ENCODE measurements at regions not wholly inside any gene's neighbourhood (a gene's known extent, or its start where the extent isn't known, plus 50 kb on each side); places are given as distances from the start of the nearest gene placed in this dataset.

- DNase-seq = peak; percentile 73
These were observed 1016.0 kb downstream of the MCTP2 start for GRCh38 chr15:95247071-95247984.

GRCh38 chr15:95249524-95249923 lies 1018.2 kb downstream of the MCTP2 start:
- CTCF ChIA-PET = no interaction called here
- H3K4me3 Mint-ChIP-seq (ENCODE audit: low read depth, unreplicated experiment) = no peak overlapping the region
- no TSS peak for BruUV-seq (replicated peaks)
- H3K4me1 Mint-ChIP-seq (ENCODE audit: low read depth, unreplicated experiment) = peaks cover 50% of the 10 kb centered on the region
- no peak overlapping the region for H3K27ac Mint-ChIP-seq (ENCODE audit: unreplicated experiment)
- peaks cover 7% of the 10 kb centered on the region for H3K9me3 Mint-ChIP-seq (ENCODE audit: low read depth, unreplicated experiment)
- no peak for TF ChIP-seq CTCF (IDR thresholded peaks at IDR 0.05; ENCODE audit: unreplicated experiment)
- peaks cover 8% of the 10 kb centered on the region for H3K36me3 Mint-ChIP-seq (ENCODE audit: insufficient read depth, unreplicated experiment)
- intact Hi-C loops (cut with micrococcal nuclease; ENCODE audit: unreplicated experiment) = loop anchor here (5.0 kb wide), 1 partner anchor 52 kb away; no protein-coding TSS in a partner anchor
- H3K27me3 Mint-ChIP-seq (ENCODE audit: unreplicated experiment) = no peaks in the 10 kb centered on the region
- DNase-seq = no peak

More at GRCh38 chr15:95247071-95247984, 1016.0 kb downstream of the MCTP2 start:
- intact Hi-C loops (cut with micrococcal nuclease; ENCODE audit: unreplicated experiment) = loop anchor here (5.0 kb wide), 1 partner anchor 50 kb away; no protein-coding TSS in a partner anchor
- H3K9me3 Mint-ChIP-seq (ENCODE audit: low read depth, unreplicated experiment) = peaks cover 7% of the 10 kb centered on the region
- peak overlapping the region; percentile 91 for H3K27ac Mint-ChIP-seq (ENCODE audit: unreplicated experiment)
- CTCF ChIA-PET = interaction anchor here (0.6 to 1.2 kb wide), 3 partner anchors 222 to 1647 kb away, joined by 3 to 12 read pairs (median 3); no protein-coding TSS in a partner anchor
- H3K4me1 Mint-ChIP-seq (ENCODE audit: low read depth, unreplicated experiment) = peaks cover 28% of the 10 kb centered on the region
- H3K4me3 Mint-ChIP-seq (ENCODE audit: low read depth, unreplicated experiment) = peak overlapping the region; percentile 43
- BruUV-seq (replicated peaks) = no TSS peak
- H3K36me3 Mint-ChIP-seq (ENCODE audit: insufficient read depth, unreplicated experiment) = peaks cover 8% of the 10 kb centered on the region
- no peaks in the 10 kb centered on the region for H3K27me3 Mint-ChIP-seq (ENCODE audit: unreplicated experiment)
- no peak for TF ChIP-seq CTCF (IDR thresholded peaks at IDR 0.05; ENCODE audit: unreplicated experiment)

- no peak for TF ChIP-seq CTCF (IDR thresholded peaks at IDR 0.05; ENCODE audit: unreplicated experiment)
- H3K27ac Mint-ChIP-seq (ENCODE audit: unreplicated experiment) = peak overlapping the region; percentile 19
- no peak overlapping the region for H3K4me3 Mint-ChIP-seq (ENCODE audit: low read depth, unreplicated experiment)
- H3K9me3 Mint-ChIP-seq (ENCODE audit: low read depth, unreplicated experiment) = peaks cover 10% of the 10 kb centered on the region
- H3K27me3 Mint-ChIP-seq (ENCODE audit: unreplicated experiment) = no peaks in the 10 kb centered on the region
- CTCF ChIA-PET = no interaction called here
- H3K36me3 Mint-ChIP-seq (ENCODE audit: insufficient read depth, unreplicated experiment) = peaks cover 2% of the 10 kb centered on the region
- no peak for DNase-seq
- intact Hi-C loops (cut with micrococcal nuclease; ENCODE audit: unreplicated experiment) = loop anchor here (2.0 to 10.0 kb wide), 2 partner anchors 222 to 922 kb away; no protein-coding TSS in a partner anchor
- no TSS peak for BruUV-seq (replicated peaks)
- peaks cover 61% of the 10 kb centered on the region for H3K4me1 Mint-ChIP-seq (ENCODE audit: low read depth, unreplicated experiment)
These were observed 1021.0 kb downstream of the MCTP2 start for GRCh38 chr15:95252404-95252803.

- TF ChIP-seq CTCF (IDR thresholded peaks at IDR 0.05; ENCODE audit: unreplicated experiment) = no peak
- Mint-ChIP-seq H3K27ac (ENCODE audit: unreplicated experiment) (no peak overlapping the region), H3K9me3 (ENCODE audit: low read depth, unreplicated experiment) (peaks cover 8% of the 10 kb centered on the region), H3K4me1 (ENCODE audit: low read depth, unreplicated experiment) (peaks cover 52% of the 10 kb centered on the region), H3K36me3 (ENCODE audit: insufficient read depth, unreplicated experiment) (no peaks in the 10 kb centered on the region), H3K27me3 (ENCODE audit: unreplicated experiment) (no peaks in the 10 kb centered on the region), H3K4me3 (ENCODE audit: low read depth, unreplicated experiment) (no peak overlapping the region)
- no TSS peak for BruUV-seq (replicated peaks)
- CTCF ChIA-PET = no interaction called here
- no peak for DNase-seq
- intact Hi-C loops (cut with micrococcal nuclease; ENCODE audit: unreplicated experiment) = loop anchor here (10.0 kb wide), 1 partner anchor 921 kb away; no protein-coding TSS in a partner anchor
These were observed 1022.9 kb downstream of the MCTP2 start for GRCh38 chr15:95254263-95254662.

Data from Calu3 (cell line).